ENCODE measurements at regions not wholly inside any gene's neighbourhood (a gene's known extent, or its start where the extent isn't known, plus 50 kb on each side); places are given as distances from the start of the nearest gene placed in this dataset.

- H3K27ac Mint-ChIP-seq: no peak overlapping the region
- H3K27me3 Mint-ChIP-seq (ENCODE audit: low read depth): peaks cover 2% of the 10 kb centered on the region
- intact Hi-C loops (cut with micrococcal nuclease): no loop called here
- H3K4me1 Mint-ChIP-seq (ENCODE audit: low read depth): no peaks in the 10 kb centered on the region
- H3K36me3 Mint-ChIP-seq (ENCODE audit: low read depth): no peaks in the 10 kb centered on the region
- H3K9me3 Mint-ChIP-seq: peaks cover 2% of the 10 kb centered on the region
- DNase-seq: no peak
- H3K4me3 Mint-ChIP-seq: no peak overlapping the region
- CTCF ChIA-PET: no interaction called here
Observed at GRCh38 chr1:67599085-67599484, 85.9 kb upstream of the GADD45A start.

- no peak overlapping the region for H3K27ac Mint-ChIP-seq
- CTCF ChIA-PET: no interaction called here
- H3K36me3 Mint-ChIP-seq (ENCODE audit: low read depth): no peaks in the 10 kb centered on the region
- DNase-seq: no peak
- no peaks in the 10 kb centered on the region for H3K4me1 Mint-ChIP-seq (ENCODE audit: low read depth)
- peaks cover 2% of the 10 kb centered on the region for H3K27me3 Mint-ChIP-seq (ENCODE audit: low read depth)
- H3K4me3 Mint-ChIP-seq: no peak overlapping the region
- intact Hi-C loops (cut with micrococcal nuclease): no loop called here
- H3K9me3 Mint-ChIP-seq: no peaks in the 10 kb centered on the region
Observed at GRCh38 chr1:67601539-67601938, 83.5 kb upstream of the GADD45A start.

- CTCF ChIA-PET: no interaction called here
- H3K9me3 Mint-ChIP-seq: no peaks in the 10 kb centered on the region
- H3K36me3 Mint-ChIP-seq (ENCODE audit: low read depth): no peaks in the 10 kb centered on the region
- no peak for DNase-seq
- H3K27me3 Mint-ChIP-seq (ENCODE audit: low read depth): peaks cover 2% of the 10 kb centered on the region
- H3K27ac Mint-ChIP-seq: no peak overlapping the region
- no peak overlapping the region for H3K4me3 Mint-ChIP-seq
- no peaks in the 10 kb centered on the region for H3K4me1 Mint-ChIP-seq (ENCODE audit: low read depth)
- intact Hi-C loops (cut with micrococcal nuclease): no loop called here
Observed at GRCh38 chr1:67601955-67602354, 83.0 kb upstream of the GADD45A start.

- H3K4me3 Mint-ChIP-seq: no peak overlapping the region
- no peaks in the 10 kb centered on the region for H3K36me3 Mint-ChIP-seq (ENCODE audit: low read depth)
- H3K27me3 Mint-ChIP-seq (ENCODE audit: low read depth): peaks cover 2% of the 10 kb centered on the region
- H3K27ac Mint-ChIP-seq: no peak overlapping the region
- CTCF ChIA-PET: interaction anchor here (0.7 to 1.6 kb wide), 4 partner anchors 33 to 189 kb away, joined by 3 to 6 read pairs (median 3); no protein-coding TSS in a partner anchor
- no peaks in the 10 kb centered on the region for H3K9me3 Mint-ChIP-seq
- peaks cover 7% of the 10 kb centered on the region for H3K4me1 Mint-ChIP-seq (ENCODE audit: low read depth)
- intact Hi-C loops (cut with micrococcal nuclease): no loop called here
- no peak for DNase-seq
Observed at GRCh38 chr1:67604778-67605177, 80.2 kb upstream of the GADD45A start.

GRCh38 chr1:67605209-67605780 lies 79.7 kb upstream of the GADD45A start:
- intact Hi-C loops (cut with micrococcal nuclease): no loop called here
- H3K36me3 Mint-ChIP-seq (ENCODE audit: low read depth): no peaks in the 10 kb centered on the region
- peaks cover 2% of the 10 kb centered on the region for H3K27me3 Mint-ChIP-seq (ENCODE audit: low read depth)
- no peak overlapping the region for H3K4me3 Mint-ChIP-seq
- DNase-seq: no peak
- H3K9me3 Mint-ChIP-seq: no peaks in the 10 kb centered on the region
- H3K27ac Mint-ChIP-seq: no peak overlapping the region
- peaks cover 7% of the 10 kb centered on the region for H3K4me1 Mint-ChIP-seq (ENCODE audit: low read depth)
- CTCF ChIA-PET: interaction anchor here (0.7 to 1.6 kb wide), 4 partner anchors 34 to 188 kb away, joined by 3 to 6 read pairs (median 3); no protein-coding TSS in a partner anchor

- no peak for DNase-seq
- intact Hi-C loops (cut with micrococcal nuclease): no loop called here
- CTCF ChIA-PET: interaction anchor here (0.6 kb wide), 1 partner anchor 52 kb away, joined by 3 read pairs; no protein-coding TSS in a partner anchor
- Mint-ChIP-seq H3K4me1 (ENCODE audit: low read depth) (peaks cover 7% of the 10 kb centered on the region), H3K4me3 (no peak overlapping the region), H3K27ac (no peak overlapping the region), H3K27me3 (ENCODE audit: low read depth) (no peaks in the 10 kb centered on the region), H3K9me3 (no peaks in the 10 kb centered on the region), H3K36me3 (ENCODE audit: low read depth) (no peaks in the 10 kb centered on the region)
Observed at GRCh38 chr1:67607286-67607685, 77.7 kb upstream of the GADD45A start.

GRCh38 chr1:67607699-67608098 lies 77.3 kb upstream of the GADD45A start:
- Mint-ChIP-seq H3K4me3 (no peak overlapping the region), H3K9me3 (no peaks in the 10 kb centered on the region), H3K27me3 (ENCODE audit: low read depth) (no peaks in the 10 kb centered on the region), H3K4me1 (ENCODE audit: low read depth) (peaks cover 7% of the 10 kb centered on the region), H3K27ac (no peak overlapping the region), H3K36me3 (ENCODE audit: low read depth) (no peaks in the 10 kb centered on the region)
- CTCF ChIA-PET: interaction anchor here (0.6 kb wide), 1 partner anchor 52 kb away, joined by 3 read pairs; no protein-coding TSS in a partner anchor
- intact Hi-C loops (cut with micrococcal nuclease): no loop called here
- DNase-seq: no peak

- H3K36me3 Mint-ChIP-seq (ENCODE audit: low read depth): no peaks in the 10 kb centered on the region
- no peak overlapping the region for H3K27ac Mint-ChIP-seq
- no peak overlapping the region for H3K4me3 Mint-ChIP-seq
- H3K9me3 Mint-ChIP-seq: no peaks in the 10 kb centered on the region
- no peaks in the 10 kb centered on the region for H3K27me3 Mint-ChIP-seq (ENCODE audit: low read depth)
- H3K4me1 Mint-ChIP-seq (ENCODE audit: low read depth): peaks cover 7% of the 10 kb centered on the region
- intact Hi-C loops (cut with micrococcal nuclease): no loop called here
- CTCF ChIA-PET: interaction anchor here (0.7 to 1.6 kb wide), 5 partner anchors 9 to 158 kb away, joined by 3 to 5 read pairs (median 3); no protein-coding TSS in a partner anchor
- DNase-seq: no peak
Observed at GRCh38 chr1:67608661-67609576, 76.1 kb upstream of the GADD45A start.

- peaks cover 7% of the 10 kb centered on the region for H3K4me1 Mint-ChIP-seq (ENCODE audit: low read depth)
- intact Hi-C loops (cut with micrococcal nuclease): no loop called here
- H3K36me3 Mint-ChIP-seq (ENCODE audit: low read depth): no peaks in the 10 kb centered on the region
- no peak for DNase-seq
- H3K27ac Mint-ChIP-seq: no peak overlapping the region
- H3K27me3 Mint-ChIP-seq (ENCODE audit: low read depth): no peaks in the 10 kb centered on the region
- no peak overlapping the region for H3K4me3 Mint-ChIP-seq
- H3K9me3 Mint-ChIP-seq: no peaks in the 10 kb centered on the region
- CTCF ChIA-PET: interaction anchor here (0.6 to 1.6 kb wide), 5 partner anchors 9 to 157 kb away, joined by 3 to 5 read pairs (median 3); no protein-coding TSS in a partner anchor
Observed at GRCh38 chr1:67609577-67610341, 75.2 kb upstream of the GADD45A start.

GRCh38 chr1:67610450-67610849 lies 74.6 kb upstream of the GADD45A start:
- no peak for DNase-seq
- peaks cover 7% of the 10 kb centered on the region for H3K4me1 Mint-ChIP-seq (ENCODE audit: low read depth)
- no peaks in the 10 kb centered on the region for H3K27me3 Mint-ChIP-seq (ENCODE audit: low read depth)
- CTCF ChIA-PET: interaction anchor here (1.4 kb wide), 1 partner anchor 9 kb away, joined by 5 read pairs; no protein-coding TSS in a partner anchor
- intact Hi-C loops (cut with micrococcal nuclease): no loop called here
- no peak overlapping the region for H3K27ac Mint-ChIP-seq
- H3K9me3 Mint-ChIP-seq: no peaks in the 10 kb centered on the region
- H3K36me3 Mint-ChIP-seq (ENCODE audit: low read depth): no peaks in the 10 kb centered on the region
- no peak overlapping the region for H3K4me3 Mint-ChIP-seq

- DNase-seq: no peak
- H3K9me3 Mint-ChIP-seq: no peaks in the 10 kb centered on the region
- no peak overlapping the region for H3K4me3 Mint-ChIP-seq
- peaks cover 2% of the 10 kb centered on the region for H3K27me3 Mint-ChIP-seq (ENCODE audit: low read depth)
- H3K36me3 Mint-ChIP-seq (ENCODE audit: low read depth): no peaks in the 10 kb centered on the region
- H3K4me1 Mint-ChIP-seq (ENCODE audit: low read depth): peaks cover 7% of the 10 kb centered on the region
- CTCF ChIA-PET: interaction anchor here (0.9 kb wide), 1 partner anchor 50 kb away, joined by 3 read pairs; no protein-coding TSS in a partner anchor
- no peak overlapping the region for H3K27ac Mint-ChIP-seq
- intact Hi-C loops (cut with micrococcal nuclease): no loop called here
Observed at GRCh38 chr1:67611846-67612245, 73.2 kb upstream of the GADD45A start.

GRCh38 chr1:67612788-67613241 lies 72.2 kb upstream of the GADD45A start:
- no peak for DNase-seq
- intact Hi-C loops (cut with micrococcal nuclease): no loop called here
- Mint-ChIP-seq H3K27ac (no peak overlapping the region), H3K4me3 (no peak overlapping the region), H3K4me1 (ENCODE audit: low read depth) (peaks cover 2% of the 10 kb centered on the region), H3K9me3 (no peaks in the 10 kb centered on the region), H3K36me3 (ENCODE audit: low read depth) (no peaks in the 10 kb centered on the region), H3K27me3 (ENCODE audit: low read depth) (peaks cover 2% of the 10 kb centered on the region)
- CTCF ChIA-PET: interaction anchor here (0.6 kb wide), 1 partner anchor 74 kb away, joined by 3 read pairs; no protein-coding TSS in a partner anchor

All from activated naive CD4-positive, alpha-beta T cell treated with anti-CD3 and anti-CD28 coated beads for 36 hours (primary cell).